ENCODE measurements at regions not wholly inside any gene's neighbourhood (a gene's known extent, or its start where the extent isn't known, plus 50 kb on each side); places are given as distances from the start of the nearest gene placed in this dataset.

DNA sequence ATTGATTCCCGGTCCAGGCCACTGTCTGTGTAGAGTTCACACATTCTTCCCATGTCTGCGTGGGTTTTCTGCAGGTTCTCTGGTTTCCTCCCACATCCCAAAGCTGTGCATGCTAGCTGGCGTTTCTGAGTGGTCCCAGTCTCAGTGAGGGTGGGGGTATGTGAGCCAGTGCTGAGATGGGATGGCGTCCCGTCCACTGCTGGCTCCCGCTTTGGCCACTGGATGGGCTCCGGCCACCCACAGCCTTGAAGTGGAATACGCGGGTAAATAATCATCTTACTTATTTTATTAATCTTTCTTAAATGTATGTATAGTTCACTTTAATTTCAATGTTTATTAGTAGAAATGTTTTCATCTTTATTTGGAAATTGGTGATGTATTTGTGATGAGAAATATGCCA is 343.5 kb upstream of the MANEA start:
- no peak for DNase-seq (ENCODE audit: low read depth in 1 of 2, low spot score in 1 of 2)
- no peak for TF ChIP-seq SPI1 (IDR thresholded peaks at IDR 0.05; ENCODE audit: borderline replicate concordance, low read depth)
- TF ChIP-seq POLR2AphosphoS5 (IDR thresholded peaks at IDR 0.05; ENCODE audit: low read depth), result no peak
- TF ChIP-seq CTCF (IDR thresholded peaks at IDR 0.05; ENCODE audit: insufficient read depth, low read length), result no peak
- TF ChIP-seq, protein P1, sequence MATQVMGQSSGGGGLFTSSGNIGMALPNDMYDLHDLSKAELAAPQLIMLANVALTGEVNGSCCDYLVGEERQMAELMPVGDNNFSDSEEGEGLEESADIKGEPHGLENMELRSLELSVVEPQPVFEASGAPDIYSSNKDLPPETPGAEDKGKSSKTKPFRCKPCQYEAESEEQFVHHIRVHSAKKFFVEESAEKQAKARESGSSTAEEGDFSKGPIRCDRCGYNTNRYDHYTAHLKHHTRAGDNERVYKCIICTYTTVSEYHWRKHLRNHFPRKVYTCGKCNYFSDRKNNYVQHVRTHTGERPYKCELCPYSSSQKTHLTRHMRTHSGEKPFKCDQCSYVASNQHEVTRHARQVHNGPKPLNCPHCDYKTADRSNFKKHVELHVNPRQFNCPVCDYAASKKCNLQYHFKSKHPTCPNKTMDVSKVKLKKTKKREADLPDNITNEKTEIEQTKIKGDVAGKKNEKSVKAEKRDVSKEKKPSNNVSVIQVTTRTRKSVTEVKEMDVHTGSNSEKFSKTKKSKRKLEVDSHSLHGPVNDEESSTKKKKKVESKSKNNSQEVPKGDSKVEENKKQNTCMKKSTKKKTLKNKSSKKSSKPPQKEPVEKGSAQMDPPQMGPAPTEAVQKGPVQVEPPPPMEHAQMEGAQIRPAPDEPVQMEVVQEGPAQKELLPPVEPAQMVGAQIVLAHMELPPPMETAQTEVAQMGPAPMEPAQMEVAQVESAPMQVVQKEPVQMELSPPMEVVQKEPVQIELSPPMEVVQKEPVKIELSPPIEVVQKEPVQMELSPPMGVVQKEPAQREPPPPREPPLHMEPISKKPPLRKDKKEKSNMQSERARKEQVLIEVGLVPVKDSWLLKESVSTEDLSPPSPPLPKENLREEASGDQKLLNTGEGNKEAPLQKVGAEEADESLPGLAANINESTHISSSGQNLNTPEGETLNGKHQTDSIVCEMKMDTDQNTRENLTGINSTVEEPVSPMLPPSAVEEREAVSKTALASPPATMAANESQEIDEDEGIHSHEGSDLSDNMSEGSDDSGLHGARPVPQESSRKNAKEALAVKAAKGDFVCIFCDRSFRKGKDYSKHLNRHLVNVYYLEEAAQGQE (IDR thresholded peaks at IDR 0.05; ENCODE audit: insufficient replicate concordance, low read depth), result no peak
- TF ChIP-seq GABPA (IDR thresholded peaks at IDR 0.05; ENCODE audit: low read depth), result no peak
- H3K4me3 ChIP-seq (replicated peaks; ENCODE audit: insufficient read depth, low read length), result no peak overlapping the region
- no peak overlapping the region for H3K27ac ChIP-seq (replicated peaks)
- H3K27me3 ChIP-seq (ENCODE audit: insufficient read depth, poor library complexity, severe bottlenecking), result no peaks in the 10 kb centered on the region

GRCh38 chr6:95240514-95240913 is 336.8 kb upstream of the MANEA start:
- DNase-seq (ENCODE audit: low read depth in 1 of 2, low spot score in 1 of 2), result no peak
- Histone ChIP-seq H3K4me3 (replicated peaks; ENCODE audit: insufficient read depth, low read length) (no peak overlapping the region), H3K27me3 (ENCODE audit: insufficient read depth, poor library complexity, severe bottlenecking) (no peaks in the 10 kb centered on the region), H3K27ac (replicated peaks) (no peak overlapping the region)
- TF ChIP-seq, protein P1 (IDR thresholded peaks at IDR 0.05; ENCODE audit: insufficient replicate concordance, low read depth), result no peak
- TF ChIP-seq GABPA (IDR thresholded peaks at IDR 0.05; ENCODE audit: low read depth), result no peak
- no peak for TF ChIP-seq CTCF (IDR thresholded peaks at IDR 0.05; ENCODE audit: insufficient read depth, low read length)
- no peak for TF ChIP-seq SPI1 (IDR thresholded peaks at IDR 0.05; ENCODE audit: borderline replicate concordance, low read depth)
- TF ChIP-seq POLR2AphosphoS5 (IDR thresholded peaks at IDR 0.05; ENCODE audit: low read depth), result no peak

DNA sequence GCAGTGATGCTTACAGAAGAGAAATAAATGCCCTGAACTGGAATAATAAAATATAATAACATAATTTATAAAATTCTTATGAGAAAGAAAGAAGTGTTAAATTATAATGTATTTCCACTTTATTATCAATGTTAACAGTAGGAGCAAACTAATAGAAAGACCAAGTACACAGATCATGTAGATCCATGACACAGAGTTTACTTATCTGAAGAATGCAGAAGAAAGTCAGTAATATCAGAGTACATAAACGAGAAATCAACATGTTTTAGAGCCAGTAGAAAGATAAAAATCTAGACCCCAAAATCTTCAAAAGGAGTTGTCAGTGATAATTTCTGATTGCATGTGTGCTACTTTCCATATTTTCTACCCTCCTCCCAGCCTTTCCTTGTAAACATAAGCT is 334.8 kb upstream of the MANEA start:
- no peak overlapping the region for H3K27ac ChIP-seq (replicated peaks)
- no peak overlapping the region for H3K4me3 ChIP-seq (replicated peaks; ENCODE audit: insufficient read depth, low read length)
- no peak for DNase-seq (ENCODE audit: low read depth in 1 of 2, low spot score in 1 of 2)
- no peak for TF ChIP-seq POLR2AphosphoS5 (IDR thresholded peaks at IDR 0.05; ENCODE audit: low read depth)
- TF ChIP-seq, protein P1 (IDR thresholded peaks at IDR 0.05; ENCODE audit: insufficient replicate concordance, low read depth), result no peak
- no peak for TF ChIP-seq GABPA (IDR thresholded peaks at IDR 0.05; ENCODE audit: low read depth)
- TF ChIP-seq CTCF (IDR thresholded peaks at IDR 0.05; ENCODE audit: insufficient read depth, low read length), result no peak
- no peak for TF ChIP-seq SPI1 (IDR thresholded peaks at IDR 0.05; ENCODE audit: borderline replicate concordance, low read depth)
- no peaks in the 10 kb centered on the region for H3K27me3 ChIP-seq (ENCODE audit: insufficient read depth, poor library complexity, severe bottlenecking)
